Colonic mucosa (tissue), 4 donors: ENCODE measurements at regions not wholly inside any gene's neighbourhood (a gene's known extent, or its start where the extent isn't known, plus 50 kb on each side); places are given as distances from the start of the nearest gene placed in this dataset.

Experiments used
- DNase-seq: peaks from one replicate; pipeline ENCODE4 v3.0.0-alpha.2; 2020
- H3K27ac ChIP-seq: fragments of 200-600 bp; one replicate; pipeline ENCODE4 v1.8.0; 2021
- H3K27me3 ChIP-seq: fragments of 200-600 bp; one replicate; pipeline ENCODE4 v1.8.0; 2021
- H3K36me3 ChIP-seq: fragments of 200-600 bp; one replicate; pipeline ENCODE4 v1.8.0; 2021
- H3K4me1 ChIP-seq: fragments of 200-600 bp; one replicate; pipeline ENCODE4 v1.8.0; 2021; ENCODE audit warnings: mild to moderate bottlenecking
- H3K4me3 ChIP-seq: fragments of 200-600 bp; one replicate; pipeline ENCODE4 v1.8.0; 2021
- H3K9ac ChIP-seq, 2 donors: one replicate each; pipeline ENCODE4 v1.7.0; 2013; ENCODE audit warnings: control low read depth in 2 of 2, low read depth in 2 of 2, low read length in 2 of 2
- H3K9me3 ChIP-seq: fragments of 200-600 bp; one replicate; pipeline ENCODE4 v1.8.0; 2021
- CTCF ChIP-seq: fragments of 200-600 bp; IDR thresholded peaks from one replicate; pipeline ENCODE4 v1.8.0; 2022; ENCODE audit warnings: antibody characterized with exemption, mild to moderate bottlenecking
- intact Hi-C: fragments of 100-400 bp; cut with DNase I; formaldehyde crosslinking; loops from one replicate; pipeline ENCODE4 v1.14.1; 2022
- donor health status: healthy.
- donor health status: DM: no; HTN: no; CAD: no.
- donor health status: DM: no; HTN: no; CAD: no.

DNA sequence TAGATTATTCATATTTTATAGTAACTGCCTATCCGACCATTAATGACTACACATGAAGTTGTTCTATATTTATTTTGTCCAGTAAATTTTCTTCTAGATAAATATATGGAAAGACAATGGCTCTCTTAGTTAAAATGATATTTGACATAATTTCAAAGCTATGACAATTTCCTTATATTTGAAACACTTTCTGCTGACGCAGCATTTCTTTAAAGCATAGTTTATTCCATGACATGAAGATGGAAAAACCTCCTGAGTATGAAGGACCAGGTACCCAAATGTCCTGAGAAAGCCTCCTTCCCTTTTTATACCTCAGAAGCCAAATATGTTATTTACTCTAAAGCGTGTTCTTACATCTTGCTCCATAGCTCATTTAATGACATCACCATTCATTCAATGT is 831.6 kb downstream of the EFNB2 start:
- no peaks in the 10 kb centered on the region for H3K36me3 ChIP-seq
- no peak overlapping the region for H3K27ac ChIP-seq
- intact Hi-C loops: no loop called here
- no peak overlapping the region for H3K4me3 ChIP-seq
- no peaks in the 10 kb centered on the region for H3K4me1 ChIP-seq
- no peak for TF ChIP-seq CTCF
- H3K9ac ChIP-seq: no peak overlapping the region
- DNase-seq: no peak
- no peaks in the 10 kb centered on the region for H3K27me3 ChIP-seq
- H3K9me3 ChIP-seq: no peaks in the 10 kb centered on the region

GRCh38 chr13:105702441-105702840 is 833.0 kb downstream of the EFNB2 start:
- TF ChIP-seq CTCF: no peak
- DNase-seq: no peak
- no peaks in the 10 kb centered on the region for H3K27me3 ChIP-seq
- H3K4me1 ChIP-seq: no peaks in the 10 kb centered on the region
- H3K9ac ChIP-seq: no peak overlapping the region
- no peak overlapping the region for H3K27ac ChIP-seq
- H3K36me3 ChIP-seq: no peaks in the 10 kb centered on the region
- no peaks in the 10 kb centered on the region for H3K9me3 ChIP-seq
- H3K4me3 ChIP-seq: no peak overlapping the region
- intact Hi-C loops: no loop called here

- Histone ChIP-seq H3K4me1 (no peaks in the 10 kb centered on the region), H3K27ac (no peak overlapping the region), H3K9ac (no peak overlapping the region), H3K9me3 (no peaks in the 10 kb centered on the region), H3K27me3 (no peaks in the 10 kb centered on the region), H3K4me3 (no peak overlapping the region), H3K36me3 (no peaks in the 10 kb centered on the region)
- TF ChIP-seq CTCF: no peak
- intact Hi-C loops: no loop called here
- no peak for DNase-seq
Measured at GRCh38 chr13:105692769-105693168, 842.7 kb downstream of the EFNB2 start.

- no peaks in the 10 kb centered on the region for H3K9me3 ChIP-seq
- no peak overlapping the region for H3K9ac ChIP-seq
- H3K4me1 ChIP-seq: no peaks in the 10 kb centered on the region
- intact Hi-C loops: no loop called here
- H3K36me3 ChIP-seq: no peaks in the 10 kb centered on the region
- DNase-seq: no peak
- no peak overlapping the region for H3K4me3 ChIP-seq
- H3K27me3 ChIP-seq: no peaks in the 10 kb centered on the region
- TF ChIP-seq CTCF: no peak
- no peak overlapping the region for H3K27ac ChIP-seq
Measured at GRCh38 chr13:105684216-105684615, 851.2 kb downstream of the EFNB2 start.

GRCh38 chr13:105679838-105680237 is 855.6 kb downstream of the EFNB2 start:
- intact Hi-C loops: no loop called here
- TF ChIP-seq CTCF: no peak
- Histone ChIP-seq H3K27ac (no peak overlapping the region), H3K9me3 (no peaks in the 10 kb centered on the region), H3K27me3 (no peaks in the 10 kb centered on the region), H3K4me3 (no peak overlapping the region), H3K36me3 (no peaks in the 10 kb centered on the region), H3K4me1 (no peaks in the 10 kb centered on the region), H3K9ac (no peak overlapping the region)
- no peak for DNase-seq

- no peak for TF ChIP-seq CTCF
- H3K9ac ChIP-seq: no peak overlapping the region
- no peak overlapping the region for H3K4me3 ChIP-seq
- H3K36me3 ChIP-seq: no peaks in the 10 kb centered on the region
- H3K4me1 ChIP-seq: no peaks in the 10 kb centered on the region
- no peaks in the 10 kb centered on the region for H3K27me3 ChIP-seq
- H3K27ac ChIP-seq: no peak overlapping the region
- no peaks in the 10 kb centered on the region for H3K9me3 ChIP-seq
- intact Hi-C loops: no loop called here
- DNase-seq: no peak
Measured at GRCh38 chr13:105678072-105678471, 857.4 kb downstream of the EFNB2 start.
